Posterior vena cava (tissue), 2 donors: ENCODE measurements at regions not wholly inside any gene's neighbourhood (a gene's known extent, or its start where the extent isn't known, plus 50 kb on each side); places are given as distances from the start of the nearest gene placed in this dataset.
"Not testable (repeated sequence)": the region's sequence is repeated elsewhere in the genome, so short reads cannot be mapped to it uniquely, and the experiment has no call there.

ENCODE experiments used
- DNase-seq: peaks from one replicate; pipeline ENCODE4 v3.0.0-alpha.2; 2020; ENCODE audit warnings: low spot score
- intact Hi-C, 2 donors: fragments of 100-400 bp; cut with DNase I; formaldehyde crosslinking; loops; one replicate each; pipeline versions ENCODE4 v1.14.1 to v1.14.2; 2022 to 2023
- donor health status: DM: yes; HTN: yes; CAD: no.
- donor health status: DM: yes; HTN: yes; CAD: no.

DNA sequence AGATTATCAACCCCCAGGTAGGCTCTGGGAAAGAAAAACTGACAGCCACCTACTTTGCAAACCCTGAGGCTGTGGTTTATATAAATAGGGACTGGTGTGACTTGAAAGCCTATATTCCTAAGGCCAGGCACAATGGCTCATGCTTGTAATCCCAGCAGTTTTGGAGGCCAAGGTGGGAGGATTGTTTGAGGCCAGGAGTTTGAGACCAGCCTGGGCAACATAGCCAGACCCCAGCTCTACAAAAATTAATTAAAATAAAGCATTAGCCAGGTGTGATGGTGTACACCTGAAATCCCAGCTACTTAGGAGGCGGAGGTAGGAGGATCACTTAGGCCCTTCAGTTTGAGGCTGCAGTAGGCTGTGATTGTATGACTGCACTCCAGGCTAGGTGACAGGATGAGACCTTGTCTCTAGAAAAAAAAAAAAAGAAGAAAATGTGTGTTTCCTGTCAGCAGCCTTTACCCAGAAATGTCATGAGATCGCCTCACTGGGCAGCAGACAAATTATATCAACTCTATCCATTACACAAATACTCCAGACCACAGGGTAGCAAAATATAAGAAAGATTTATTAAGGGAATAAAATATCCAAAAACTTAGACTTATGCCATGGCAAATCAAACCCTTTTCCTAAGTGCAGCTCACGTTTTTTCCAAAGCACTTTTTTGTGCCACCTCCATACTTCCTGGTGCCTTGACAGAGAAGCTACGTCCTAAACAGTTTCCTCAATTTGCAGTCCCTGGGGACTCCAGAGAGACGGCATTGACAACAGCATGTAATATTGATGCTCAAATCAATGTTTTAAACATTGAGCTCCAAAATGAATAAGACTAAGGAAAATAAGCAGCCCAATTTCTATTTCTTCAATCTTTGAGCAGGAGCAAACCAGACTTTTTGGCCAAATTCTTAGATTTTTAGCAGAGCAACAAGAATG, 190.8 kb upstream of the NDUFV2 start:
- intact Hi-C loops = no loop called here
- DNase-seq = no peak

DNA sequence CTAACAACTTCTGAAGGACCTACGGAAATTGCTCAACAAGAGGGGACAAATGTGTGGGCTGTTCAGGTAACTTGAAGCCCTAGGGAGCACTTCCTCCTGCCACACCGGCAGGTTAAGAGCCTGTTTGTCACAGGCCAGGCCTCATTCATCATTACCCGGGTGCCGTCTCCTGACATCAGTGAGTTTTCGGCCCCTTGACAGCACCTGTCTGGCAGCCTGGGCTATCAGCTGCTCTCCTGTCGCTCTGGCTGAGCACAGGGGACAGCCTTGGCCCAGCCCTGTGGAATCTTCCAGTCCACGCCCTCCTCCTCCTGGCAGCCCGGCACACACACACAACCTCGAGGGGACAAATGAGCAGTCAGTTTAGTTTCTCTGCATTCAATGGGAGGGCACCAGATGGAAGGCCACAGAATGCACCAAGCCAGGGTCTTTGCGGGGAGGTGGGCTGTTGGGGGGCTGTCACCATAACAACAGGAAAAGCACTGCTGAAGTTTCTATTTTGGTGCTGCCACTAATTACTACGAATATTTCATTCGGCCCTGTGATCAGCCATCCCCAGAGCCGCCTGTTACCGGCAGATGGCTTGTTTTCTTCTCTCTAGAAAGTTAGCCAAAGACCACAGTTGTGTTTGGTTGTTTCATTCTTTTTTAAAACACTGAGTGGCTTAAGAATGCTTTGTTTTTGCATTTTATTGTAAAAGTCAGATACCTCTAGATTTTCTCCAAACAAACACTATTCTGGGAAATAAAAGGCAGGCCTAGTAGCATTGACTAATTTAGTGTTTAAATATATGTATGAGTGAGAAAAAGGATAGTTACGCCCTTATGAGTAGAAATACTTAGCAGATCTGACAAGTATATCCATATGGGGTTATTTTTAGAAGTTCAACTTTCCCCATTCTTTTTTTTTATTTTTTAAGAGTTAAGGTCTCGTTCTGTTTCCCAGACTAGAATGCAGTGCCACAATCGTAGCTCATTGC, 189.9 kb upstream of the NDUFV2 start:
- intact Hi-C loops = no loop called here
- DNase-seq = no peak

GRCh38 chr18:8913606-8914403, 188.7 kb upstream of the NDUFV2 start:
- DNase-seq, intact Hi-C loops: not testable (repeated sequence)

GRCh38 chr18:8914404-8915264, 187.9 kb upstream of the NDUFV2 start:
- intact Hi-C loops, DNase-seq: not testable (repeated sequence)

DNA sequence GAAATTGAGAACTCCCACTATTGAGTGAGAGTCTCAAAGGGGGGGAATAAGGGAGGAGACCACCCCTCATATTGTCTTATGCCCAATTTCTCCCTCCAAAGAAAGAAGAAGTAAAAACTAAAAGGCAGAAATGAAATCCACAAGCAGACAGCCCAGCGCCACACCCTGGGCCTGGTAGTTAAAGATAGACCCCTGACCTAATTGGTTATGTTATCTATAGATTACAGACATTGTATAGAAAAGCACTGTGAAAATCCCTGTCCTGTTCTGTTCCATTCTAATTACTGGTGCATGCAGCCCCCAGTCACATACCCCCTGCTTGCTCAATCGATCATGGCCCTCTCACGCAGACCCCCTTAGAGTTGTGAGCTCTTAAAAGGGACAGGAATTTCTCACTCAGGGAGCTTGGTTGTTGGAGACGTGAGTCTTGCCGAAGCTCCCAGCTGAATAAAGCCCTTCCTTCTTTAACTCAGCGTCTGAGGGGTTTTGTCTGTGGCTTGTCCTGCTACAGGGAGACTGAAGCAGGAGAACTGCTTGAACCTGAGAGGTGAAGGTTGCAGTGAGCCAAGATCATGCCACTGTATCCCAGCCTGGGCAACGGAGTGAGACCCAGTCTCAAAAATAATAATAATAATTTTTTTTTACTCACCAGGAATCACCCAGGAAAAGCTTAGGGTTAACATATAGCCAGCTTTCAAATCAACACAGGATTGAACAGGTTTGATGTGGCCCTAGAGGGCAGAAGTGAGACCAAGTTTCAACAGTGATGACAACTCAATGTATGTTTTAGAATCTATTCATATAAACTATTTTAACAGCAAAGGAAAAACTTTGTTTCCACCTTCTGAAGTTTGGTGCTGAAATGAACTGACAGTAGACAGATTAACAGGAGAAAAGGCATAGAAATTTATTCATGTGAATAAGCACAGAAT, 181.4 kb upstream of the NDUFV2 start:
- DNase-seq = not testable (repeated sequence)
- intact Hi-C loops = loop anchor here in 1 of 2 donors (10.0 kb wide), 1 partner anchor 64 kb away; no protein-coding TSS in a partner anchor

DNA sequence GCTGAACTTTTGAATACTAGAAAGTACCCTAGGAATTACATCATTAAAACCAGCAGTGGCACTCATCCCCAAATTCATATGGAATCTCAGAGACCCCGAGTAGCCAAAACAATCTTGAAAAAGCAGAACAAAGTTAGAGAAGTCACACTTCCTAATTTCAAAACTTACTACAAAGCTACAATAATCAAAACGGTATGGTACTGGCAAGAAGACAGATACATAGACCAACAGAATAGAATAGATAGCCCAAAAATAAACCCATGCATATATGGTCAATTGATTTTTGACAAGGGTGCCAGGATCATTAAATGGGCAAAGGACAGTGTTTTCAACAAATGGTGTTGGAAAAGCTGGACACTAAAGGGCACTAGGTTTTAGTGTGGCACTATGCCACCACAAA, 176.0 kb upstream of the NDUFV2 start:
- no peak for DNase-seq
- intact Hi-C loops = loop anchor here in 1 of 2 donors (10.0 kb wide), 1 partner anchor 58 kb away; no protein-coding TSS in a partner anchor

GRCh38 chr18:8928044-8928443, 174.5 kb upstream of the NDUFV2 start:
- intact Hi-C loops = loop anchor here in 1 of 2 donors (10.0 kb wide), 1 partner anchor 57 kb away; no protein-coding TSS in a partner anchor
- DNase-seq = no peak

GRCh38 chr18:8928847-8929780, 173.4 kb upstream of the NDUFV2 start:
- no peak for DNase-seq

DNA sequence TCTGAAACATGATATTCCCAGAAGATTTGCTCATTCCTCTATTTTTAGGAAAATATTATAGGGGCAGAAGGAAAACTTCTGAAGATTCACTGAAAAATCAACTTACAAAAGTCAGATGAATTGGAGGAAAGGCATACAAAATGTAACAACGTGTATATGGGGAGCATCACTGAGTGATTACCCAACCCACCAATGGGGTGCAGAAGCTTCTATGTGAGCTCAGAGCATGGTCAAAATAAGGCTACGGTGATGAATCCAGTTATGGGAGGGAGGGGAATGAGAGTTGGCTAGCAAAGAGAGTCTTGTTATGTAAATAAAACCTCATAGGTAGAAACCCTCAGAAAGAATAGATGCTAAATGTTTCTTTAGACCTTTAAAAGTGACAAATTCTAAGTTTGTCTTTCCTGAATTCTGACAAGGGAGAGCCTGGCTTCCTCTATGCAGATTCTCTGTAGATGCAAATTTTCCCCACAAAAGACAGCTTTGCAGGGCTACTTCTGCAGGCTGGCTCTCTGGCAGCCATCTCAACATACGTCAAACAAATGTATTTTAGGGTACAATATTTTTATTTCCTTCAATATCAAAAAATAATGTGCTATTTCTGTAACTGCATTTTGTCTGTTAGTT, 171.4 kb upstream of the NDUFV2 start:
- intact Hi-C loops = loop anchor here in 1 of 2 donors (5.0 kb wide), 1 partner anchor 1199 kb away; no protein-coding TSS in a partner anchor
- DNase-seq = no peak

More at GRCh38 chr18:8928847-8929780, 173.4 kb upstream of the NDUFV2 start:
- intact Hi-C loops = loop anchor here in 1 of 2 donors (10.0 kb wide), 1 partner anchor 56 kb away; no protein-coding TSS in a partner anchor

GRCh38 chr18:8932866-8933265, 169.6 kb upstream of the NDUFV2 start:
- no peak for DNase-seq
- intact Hi-C loops = loop anchor here in 1 of 2 donors (5.0 kb wide), 1 partner anchor 1201 kb away; no protein-coding TSS in a partner anchor

DNA sequence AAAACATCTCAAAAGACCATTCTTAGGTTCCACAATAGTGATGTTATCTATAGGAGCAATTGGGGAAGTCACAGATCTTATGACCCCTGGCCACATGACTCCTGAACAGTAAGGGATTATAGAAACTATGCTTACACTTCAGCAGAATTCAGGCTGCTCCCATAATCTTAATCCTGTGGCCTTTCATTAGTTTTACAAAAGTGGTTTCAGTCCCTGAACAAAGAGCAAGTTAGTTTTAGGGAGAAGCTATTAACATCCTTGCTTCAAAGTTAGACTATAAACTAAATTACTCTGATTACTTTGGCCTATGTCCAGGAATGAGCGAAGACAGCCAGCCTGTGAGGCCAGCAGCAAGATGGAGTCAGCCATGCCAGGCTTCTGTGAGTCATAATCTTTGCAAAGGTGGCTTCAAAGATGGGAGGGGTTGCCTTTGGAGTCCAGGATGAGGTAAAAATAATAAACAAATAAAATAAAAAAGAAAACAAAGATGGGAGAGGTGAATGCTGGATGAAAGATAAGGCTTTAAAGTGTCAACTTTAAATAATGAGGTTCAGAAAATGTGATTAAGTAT, 168.7 kb upstream of the NDUFV2 start:
- intact Hi-C loops = loop anchor here in 1 of 2 donors (5.0 kb wide), 1 partner anchor 1201 kb away; no protein-coding TSS in a partner anchor
- DNase-seq = no peak

GRCh38 chr18:8935346-8935745, 167.2 kb upstream of the NDUFV2 start:
- intact Hi-C loops, DNase-seq: not testable (repeated sequence)

- intact Hi-C loops = no loop called here
Measured at GRCh38 chr18:8936619-8937018, 165.9 kb upstream of the NDUFV2 start.

DNA sequence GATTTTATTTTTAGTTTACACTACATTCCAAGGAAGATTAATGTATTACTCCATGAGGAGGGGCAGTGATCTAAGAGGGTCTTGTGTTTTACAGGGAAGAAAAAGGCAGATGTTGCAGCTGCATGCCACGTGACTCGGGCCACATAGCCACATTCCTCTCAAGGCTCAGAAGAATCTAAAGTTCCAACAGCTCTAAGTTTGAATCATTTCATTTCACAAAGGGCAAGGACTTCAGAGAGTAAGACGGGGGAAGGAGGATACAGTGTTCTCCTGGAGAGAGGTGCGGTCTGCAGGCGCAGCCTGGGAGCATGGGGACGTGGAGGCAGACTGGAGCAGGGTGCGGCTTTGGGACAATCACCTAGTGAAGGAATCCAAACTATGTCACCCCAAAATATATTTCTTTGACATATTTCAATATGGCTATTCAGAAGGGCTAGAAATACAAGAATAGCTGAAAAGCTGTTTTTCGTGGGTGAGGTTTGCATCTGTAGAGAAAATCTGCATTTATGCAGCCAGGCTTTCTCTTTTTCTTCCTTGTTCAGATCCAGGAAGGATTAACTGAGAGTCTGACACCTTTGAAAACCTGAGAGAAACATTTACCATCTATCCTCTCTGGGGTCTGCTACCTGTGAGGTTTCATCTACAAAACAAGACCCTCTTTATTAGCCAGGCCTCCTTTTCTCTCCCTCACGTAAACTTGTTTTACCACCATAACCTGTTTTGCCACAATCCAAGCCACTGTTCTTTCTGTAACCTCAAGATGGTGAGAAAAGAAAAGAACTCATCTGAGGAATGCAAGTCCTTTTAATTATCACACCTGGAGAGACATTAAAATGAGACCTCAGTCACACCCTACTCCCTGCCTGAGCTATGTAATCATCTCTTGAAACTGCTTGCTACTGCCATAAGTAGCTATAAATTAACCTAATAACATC, 165.1 kb upstream of the NDUFV2 start:
- DNase-seq = no peak
- intact Hi-C loops = no loop called here

More at GRCh38 chr18:8936619-8937018, 165.9 kb upstream of the NDUFV2 start:
- DNase-seq = no peak
